Femur (tissue), 1 donor: ENCODE measurements at regions not wholly inside any gene's neighbourhood (a gene's known extent, or its start where the extent isn't known, plus 50 kb on each side); places are given as distances from the start of the nearest gene placed in this dataset.
A peak's percentile ranks its signal among the peaks of the same experiment; 100 is the strongest.

Experiments used
- DNase-seq: peaks from one replicate; pipeline ENCODE4 v3.0.0-alpha.2; 2017

GRCh38 chr10:128839134-128839533 lies 627.9 kb upstream of the MGMT start:
- no peak for DNase-seq

- DNase-seq = no peak
Observed at GRCh38 chr10:128839701-128840100, 627.3 kb upstream of the MGMT start.

GRCh38 chr10:128843972-128844371 lies 623.1 kb upstream of the MGMT start:
- DNase-seq = no peak

- no peak for DNase-seq
Observed at GRCh38 chr10:128846927-128847326, 620.1 kb upstream of the MGMT start.

- peak; percentile 87 for DNase-seq
Observed at GRCh38 chr10:128848810-128849209, 618.2 kb upstream of the MGMT start.

- DNase-seq = no peak
Observed at GRCh38 chr10:128850647-128851046, 616.4 kb upstream of the MGMT start.

GRCh38 chr10:128851281-128851680 lies 615.8 kb upstream of the MGMT start:
- DNase-seq = no peak

- no peak for DNase-seq
Observed at GRCh38 chr10:128851726-128852125, 615.3 kb upstream of the MGMT start.

- no peak for DNase-seq
Observed at GRCh38 chr10:128852449-128852848, 614.6 kb upstream of the MGMT start.

GRCh38 chr10:128852902-128853301 lies 614.1 kb upstream of the MGMT start:
- DNase-seq = no peak

GRCh38 chr10:128853537-128853936 lies 613.5 kb upstream of the MGMT start:
- no peak for DNase-seq

- DNase-seq = no peak
Observed at GRCh38 chr10:128854204-128854603, 612.8 kb upstream of the MGMT start.

GRCh38 chr10:128854963-128855362 lies 612.1 kb upstream of the MGMT start:
- DNase-seq = peak; percentile 94

GRCh38 chr10:128855618-128856428 lies 611.2 kb upstream of the MGMT start:
- peak; percentile 62 for DNase-seq

- DNase-seq = no peak
Observed at GRCh38 chr10:128859738-128860386, 607.2 kb upstream of the MGMT start.

GRCh38 chr10:128860574-128860973 lies 606.5 kb upstream of the MGMT start:
- no peak for DNase-seq

GRCh38 chr10:128861018-128861901 lies 605.8 kb upstream of the MGMT start:
- no peak for DNase-seq

GRCh38 chr10:128863411-128863810 lies 603.6 kb upstream of the MGMT start:
- DNase-seq = no peak

GRCh38 chr10:128863823-128864405 lies 603.1 kb upstream of the MGMT start:
- no peak for DNase-seq

- no peak for DNase-seq
Observed at GRCh38 chr10:128864554-128865295, 602.3 kb upstream of the MGMT start.

- DNase-seq = peak; percentile 69
Observed at GRCh38 chr10:128865436-128866195, 601.4 kb upstream of the MGMT start.

GRCh38 chr10:128866551-128866950 lies 600.5 kb upstream of the MGMT start:
- DNase-seq = no peak
